Endodermal cell (in vitro differentiated cells): ENCODE measurements at regions not wholly inside any gene's neighbourhood (a gene's known extent, or its start where the extent isn't known, plus 50 kb on each side); places are given as distances from the start of the nearest gene placed in this dataset.

ENCODE experiments used
- DNase-seq: peaks from one replicate; pipeline ENCODE4 v3.0.0-alpha.2; 2017
- H3K27ac ChIP-seq: 2 replicates; pipeline ENCODE4 v1.5.1; 2013; ENCODE audit warnings: mild to moderate bottlenecking, low read depth, low read length, moderate library complexity
- H3K27me3 ChIP-seq: 2 replicates; pipeline ENCODE4 v1.6.1; 2013; ENCODE audit warnings: mild to moderate bottlenecking, low read length, moderate library complexity; ENCODE audit not compliant: insufficient read depth, control insufficient read depth, poor library complexity, severe bottlenecking
- H3K36me3 ChIP-seq: 2 replicates; pipeline ENCODE4 v1.7.0; 2013; ENCODE audit warnings: mild to moderate bottlenecking, low read length, moderate library complexity; ENCODE audit not compliant: control insufficient read depth, insufficient read depth
- H3K4me1 ChIP-seq: one replicate; pipeline ENCODE4 v1.7.0; 2013; ENCODE audit warnings: low read length; ENCODE audit not compliant: control insufficient read depth, insufficient read depth
- H3K4me3 ChIP-seq: 2 replicates; pipeline ENCODE4 v1.5.1; 2013; ENCODE audit warnings: mild to moderate bottlenecking, low read length, moderate library complexity
- H3K9ac ChIP-seq: 2 replicates; pipeline ENCODE4 v1.6.1; 2013; ENCODE audit warnings: mild to moderate bottlenecking, low read length, moderate library complexity; ENCODE audit not compliant: poor library complexity, severe bottlenecking; ENCODE audit errors: extremely low read depth
- H3K9me3 ChIP-seq: 2 replicates; pipeline ENCODE4 v1.6.1; 2013; ENCODE audit warnings: mild to moderate bottlenecking, low read length, moderate library complexity; ENCODE audit not compliant: control insufficient read depth
- H3K27ac Mint-ChIP-seq: 2 replicates; pipeline ENCODE4 v1.8.0; 2020; ENCODE audit warnings: mixed read lengths
- H3K27me3 Mint-ChIP-seq: 2 replicates; pipeline ENCODE4 v1.8.0; 2021; ENCODE audit warnings: mild to moderate bottlenecking, mixed read lengths; ENCODE audit not compliant: insufficient read depth
- H3K36me3 Mint-ChIP-seq: 2 replicates; pipeline ENCODE4 v1.8.0; 2020; ENCODE audit warnings: low read depth, mixed read lengths
- H3K4me1 Mint-ChIP-seq: 2 replicates; pipeline ENCODE4 v1.8.0; 2020; ENCODE audit warnings: mixed read lengths
- H3K4me3 Mint-ChIP-seq: 2 replicates; pipeline ENCODE4 v1.8.0; 2020; ENCODE audit warnings: mild to moderate bottlenecking, moderate library complexity, mixed read lengths
- H3K9me3 Mint-ChIP-seq: 2 replicates; pipeline ENCODE4 v1.8.0; 2020; ENCODE audit warnings: mild to moderate bottlenecking, mixed read lengths
- CTCF ChIP-seq: fragments of 200-600 bp; sonication (generic); conservative IDR thresholded peaks from 2 replicates; pipeline ENCODE4 v1.5.0; 2021; ENCODE audit warnings: antibody characterized with exemption, mild to moderate bottlenecking
- whole genome bisulfite sequencing, 2 experiments: methylation state at CpG; one replicate each; pipeline versions ENCODE4 v1.1.5 to v1.1.7; 2013; ENCODE audit warnings: missing lambda C conversion rate in 2 of 2, mixed read lengths in 1 of 2; ENCODE audit not compliant: insufficient coverage in 1 of 2, insufficient read length in 1 of 2; 5-methylcytosine and 5-hydroxymethylcytosine counted together

- H3K9ac ChIP-seq = no peak overlapping the region
- peaks cover 32% of the 10 kb centered on the region for H3K4me1 Mint-ChIP-seq
- H3K4me3 ChIP-seq = no peak overlapping the region
- peak; percentile 68 for DNase-seq
- H3K9me3 Mint-ChIP-seq = no peaks in the 10 kb centered on the region
- peaks cover 6% of the 10 kb centered on the region for H3K36me3 Mint-ChIP-seq
- H3K4me3 Mint-ChIP-seq = no peak overlapping the region
- no peaks in the 10 kb centered on the region for H3K36me3 ChIP-seq
- H3K27ac Mint-ChIP-seq = no peak overlapping the region
- H3K27me3 Mint-ChIP-seq = no peaks in the 10 kb centered on the region
- H3K4me1 ChIP-seq = peaks cover 4% of the 10 kb centered on the region
- TF ChIP-seq CTCF = peak; percentile 63
- H3K27me3 ChIP-seq = no peaks in the 10 kb centered on the region
- H3K9me3 ChIP-seq = no peaks in the 10 kb centered on the region
- H3K27ac ChIP-seq = no peak overlapping the region
Measured at GRCh38 chr1:39129514-39129913, 75.0 kb upstream of the MACF1 start.

GRCh38 chr1:39130325-39130724 is 74.2 kb upstream of the MACF1 start:
- no peak overlapping the region for H3K9ac ChIP-seq
- Mint-ChIP-seq H3K27ac (no peak overlapping the region), H3K4me1 (peaks cover 32% of the 10 kb centered on the region), H3K4me3 (no peak overlapping the region), H3K9me3 (no peaks in the 10 kb centered on the region), H3K27me3 (no peaks in the 10 kb centered on the region), H3K36me3 (peaks cover 6% of the 10 kb centered on the region)
- H3K4me1 ChIP-seq = peaks cover 4% of the 10 kb centered on the region
- no peak overlapping the region for H3K27ac ChIP-seq
- no peaks in the 10 kb centered on the region for H3K9me3 ChIP-seq
- TF ChIP-seq CTCF = no peak
- H3K36me3 ChIP-seq = no peaks in the 10 kb centered on the region
- 82% methylated on average over 1 of the region's 1 CpG; no CpG with 5 or more reads in 1 of the 2 experiments for WGBS, 2 experiments
- no peak for DNase-seq
- H3K27me3 ChIP-seq = no peaks in the 10 kb centered on the region
- H3K4me3 ChIP-seq = no peak overlapping the region

- Mint-ChIP-seq H3K4me3 (no peak overlapping the region), H3K9me3 (no peaks in the 10 kb centered on the region), H3K27me3 (no peaks in the 10 kb centered on the region), H3K27ac (peak overlapping the region; percentile 89), H3K4me1 (peaks cover 32% of the 10 kb centered on the region), H3K36me3 (peaks cover 2% of the 10 kb centered on the region)
- 75 to 100% methylated on average over 2 of the region's 2 CpGs for WGBS, 2 experiments
- H3K4me3 ChIP-seq = no peak overlapping the region
- H3K9me3 ChIP-seq = no peaks in the 10 kb centered on the region
- H3K27ac ChIP-seq = peak overlapping the region; percentile 89
- DNase-seq = no peak
- no peak overlapping the region for H3K9ac ChIP-seq
- TF ChIP-seq CTCF = no peak
- no peaks in the 10 kb centered on the region for H3K36me3 ChIP-seq
- H3K4me1 ChIP-seq = peaks cover 4% of the 10 kb centered on the region
- H3K27me3 ChIP-seq = no peaks in the 10 kb centered on the region
Measured at GRCh38 chr1:39131940-39132339, 72.6 kb upstream of the MACF1 start.
